HG02623 (cell line): ENCODE measurements at regions not wholly inside any gene's neighbourhood (a gene's known extent, or its start where the extent isn't known, plus 50 kb on each side); places are given as distances from the start of the nearest gene placed in this dataset.
"Not testable (repeated sequence)": the region's sequence is repeated elsewhere in the genome, so short reads cannot be mapped to it uniquely, and the experiment has no call there.

Experiments used
- ATAC-seq: cut with Tn5 transposase; IDR thresholded peaks from one replicate; pipeline ENCODE4 v1.9.1; 2021; ENCODE audit warnings: moderate library complexity; ENCODE audit not compliant: unreplicated experiment

DNA sequence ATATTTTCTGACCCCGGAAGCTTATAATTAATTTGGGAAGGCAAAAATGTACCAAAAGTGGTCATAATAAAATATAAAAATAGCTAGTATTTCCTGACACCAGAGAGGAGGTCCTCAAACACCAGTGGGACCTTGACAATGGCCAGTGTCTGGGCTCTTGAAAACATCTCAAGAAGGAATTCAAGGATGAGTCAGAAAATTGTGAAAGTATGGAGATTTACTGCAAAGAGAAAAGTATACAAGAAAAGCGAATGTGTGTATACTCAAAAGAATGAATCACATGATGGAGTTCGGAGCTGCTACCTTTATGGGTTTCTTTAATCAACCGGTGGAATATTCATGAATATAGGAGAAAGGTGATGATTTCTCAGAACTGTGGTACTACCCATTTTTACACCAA is 1709.0 kb upstream of the WWC1 start:
- no peak for ATAC-seq

DNA sequence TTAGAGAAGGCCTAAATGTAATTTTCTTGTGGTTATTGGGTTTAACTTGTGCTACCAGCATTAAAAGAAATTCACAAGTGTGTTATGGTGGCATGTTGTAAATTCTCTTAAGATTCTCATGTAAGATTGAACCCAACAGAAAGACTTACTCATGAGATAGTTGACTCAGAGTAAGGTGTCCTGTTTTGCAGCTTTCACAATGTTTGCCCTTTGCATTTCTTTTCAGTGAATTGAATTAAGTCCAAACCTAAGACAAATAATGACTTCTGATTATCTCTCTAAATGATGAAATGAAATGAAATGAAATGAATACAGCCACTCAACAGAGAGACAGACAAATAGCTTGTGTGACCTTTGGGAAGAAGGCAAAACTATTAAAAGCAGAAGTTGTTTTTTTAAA is 1696.9 kb upstream of the WWC1 start:
- no peak for ATAC-seq

DNA sequence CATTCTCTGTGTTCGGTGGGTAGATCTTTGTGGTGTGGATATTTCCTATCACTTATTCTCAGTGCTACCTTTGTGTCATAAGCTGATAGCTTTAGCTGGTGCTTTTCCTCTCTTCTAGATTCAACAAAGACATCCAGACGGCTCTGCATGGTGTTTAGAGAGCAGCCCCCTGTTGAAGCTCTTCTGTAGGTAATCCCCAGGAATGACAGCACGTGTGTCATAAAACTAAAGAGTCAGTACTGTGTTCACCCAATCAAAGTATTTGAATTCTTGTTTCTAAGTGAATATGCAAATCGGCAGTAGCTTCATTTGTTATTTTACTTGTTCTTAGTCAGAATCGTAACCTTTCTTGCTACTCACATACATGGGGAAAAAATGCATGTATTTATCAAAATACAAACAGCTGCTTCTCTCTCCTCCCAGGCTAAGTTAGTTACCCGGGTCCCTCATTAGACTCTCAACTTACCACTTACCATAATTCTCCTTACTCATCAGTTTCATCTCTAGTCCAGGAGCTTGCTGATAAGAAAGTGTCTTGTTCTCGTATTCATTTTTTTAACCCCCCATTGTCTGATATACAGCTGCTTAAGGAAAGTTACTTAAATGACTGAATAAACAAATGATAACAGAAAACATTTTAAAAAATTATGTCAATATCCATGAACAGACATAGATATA is 1696.0 kb upstream of the WWC1 start:
- ATAC-seq = no peak

DNA sequence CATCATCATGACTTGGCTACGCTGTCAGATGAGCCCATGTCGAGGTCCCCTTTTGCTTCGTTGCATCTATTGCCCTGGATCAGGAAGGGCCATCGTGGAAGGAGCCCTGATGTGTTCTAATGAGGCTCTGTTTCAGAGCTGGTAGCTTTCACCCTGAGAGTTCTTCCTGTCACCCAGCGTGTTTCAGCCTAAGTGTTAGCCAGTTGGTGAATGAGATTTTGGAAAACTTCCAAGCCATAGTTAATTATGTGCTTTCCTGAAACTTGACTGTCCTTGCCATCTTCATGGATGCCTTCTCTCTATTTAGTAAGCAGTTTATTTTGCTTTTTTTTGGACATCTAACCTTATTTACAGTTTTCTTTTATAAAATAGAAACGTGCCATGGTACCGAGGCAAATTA is 1695.4 kb upstream of the WWC1 start:
- ATAC-seq = no peak

DNA sequence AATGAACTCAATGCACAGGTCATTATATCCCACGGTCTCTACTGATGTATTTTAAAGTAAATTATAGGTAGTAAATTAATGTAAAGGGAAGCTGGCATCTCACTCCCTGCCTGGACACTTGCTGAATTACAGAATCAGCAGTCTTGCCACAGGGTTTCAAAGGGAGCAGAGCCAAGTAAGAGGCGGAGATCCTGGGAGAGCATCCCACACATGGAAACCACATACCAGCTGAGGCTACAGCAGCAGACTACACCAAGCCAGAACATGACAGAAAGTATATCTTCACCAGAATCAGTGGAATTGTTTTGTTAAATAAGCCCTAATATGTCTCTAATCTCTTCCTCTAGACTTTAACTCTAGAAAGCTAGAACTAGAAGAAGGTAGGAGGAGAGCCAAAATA is 1689.2 kb upstream of the WWC1 start:
- ATAC-seq = no peak

DNA sequence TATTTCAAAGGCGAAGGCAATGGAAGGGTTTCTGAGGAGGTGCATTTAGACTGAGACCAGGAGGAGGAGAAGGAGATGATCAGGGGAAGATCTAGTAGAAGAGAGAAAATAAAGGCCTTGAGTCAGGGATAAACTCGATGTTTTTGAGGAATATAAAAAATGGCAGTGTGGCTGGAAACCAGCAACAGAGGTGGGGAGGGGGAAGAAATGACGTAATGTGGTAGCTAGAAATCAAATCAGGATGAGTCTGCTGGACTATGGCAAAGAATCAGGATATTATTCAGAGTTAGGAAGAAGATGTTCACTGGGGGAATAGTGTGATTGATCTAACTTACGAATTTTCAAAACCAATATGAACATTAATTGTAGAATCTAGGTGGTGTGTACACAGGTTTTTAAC is 1673.9 kb upstream of the WWC1 start:
- no peak for ATAC-seq

DNA sequence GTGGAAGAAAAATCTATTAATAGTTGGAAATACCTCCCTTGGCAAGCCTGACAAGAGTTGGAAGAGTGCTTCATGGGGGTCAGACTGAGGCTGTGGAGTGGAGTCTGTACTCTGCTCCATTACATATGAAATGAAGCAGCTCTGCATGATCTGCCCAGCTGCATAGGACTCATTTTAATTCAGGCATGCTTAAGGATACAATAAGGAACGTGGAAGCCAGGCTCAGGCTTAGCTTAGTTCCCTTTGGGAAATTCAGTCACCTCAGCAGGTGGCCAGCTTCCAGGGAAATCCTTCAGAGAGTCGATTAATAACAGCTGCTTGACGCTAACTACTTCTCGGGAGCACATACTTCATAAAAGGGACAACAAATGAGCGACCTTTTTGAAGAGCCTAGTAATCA is 1672.9 kb upstream of the WWC1 start:
- no peak for ATAC-seq

DNA sequence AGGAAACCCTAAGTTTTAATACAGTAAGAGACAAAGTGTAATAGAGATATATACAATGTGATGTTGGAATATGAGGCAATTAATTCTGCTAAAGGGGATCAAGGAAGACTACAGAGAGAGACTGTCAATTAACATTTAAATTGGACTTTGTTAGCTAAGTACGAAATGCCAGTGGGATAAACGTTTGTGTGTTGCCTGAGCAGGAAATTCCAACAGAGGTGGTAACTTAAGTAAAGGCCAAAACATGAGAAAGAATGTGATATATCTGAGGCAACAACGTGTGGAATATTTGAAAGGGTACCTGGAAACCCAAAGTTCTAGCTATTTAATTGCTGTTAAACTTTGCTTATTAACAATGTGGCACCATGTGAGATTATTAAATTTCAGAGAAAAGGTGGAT is 1666.9 kb upstream of the WWC1 start:
- no peak for ATAC-seq

DNA sequence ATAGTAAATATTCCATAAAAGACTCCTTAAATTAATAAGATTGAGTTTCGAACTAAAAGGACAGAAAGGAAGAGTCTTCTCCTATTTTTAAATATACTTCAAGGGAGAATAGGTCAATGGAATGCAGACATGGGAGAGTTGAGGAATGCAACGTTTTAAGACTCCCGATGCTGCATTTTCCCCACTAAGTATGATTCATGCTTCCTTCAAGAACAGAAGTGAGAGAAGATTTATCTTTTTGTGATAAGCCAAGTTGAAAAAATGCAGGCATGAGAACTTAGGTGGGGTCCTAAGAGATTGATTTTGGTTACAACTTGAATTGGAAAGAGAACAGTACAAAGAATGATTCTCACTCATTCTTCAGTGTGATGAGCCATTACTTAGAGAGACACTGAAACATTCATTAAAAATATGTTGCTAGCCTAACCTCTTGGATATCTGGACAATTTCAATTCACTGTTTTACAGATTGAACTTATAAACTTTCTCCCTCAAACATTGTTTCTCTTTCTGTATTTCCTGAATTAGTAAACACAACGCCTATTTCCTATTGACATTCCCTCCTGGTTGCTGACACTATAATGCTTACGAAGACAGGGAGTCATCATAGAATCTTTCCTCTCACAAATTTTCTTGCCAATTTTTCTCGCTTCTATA is 1666.1 kb upstream of the WWC1 start:
- no peak for ATAC-seq

DNA sequence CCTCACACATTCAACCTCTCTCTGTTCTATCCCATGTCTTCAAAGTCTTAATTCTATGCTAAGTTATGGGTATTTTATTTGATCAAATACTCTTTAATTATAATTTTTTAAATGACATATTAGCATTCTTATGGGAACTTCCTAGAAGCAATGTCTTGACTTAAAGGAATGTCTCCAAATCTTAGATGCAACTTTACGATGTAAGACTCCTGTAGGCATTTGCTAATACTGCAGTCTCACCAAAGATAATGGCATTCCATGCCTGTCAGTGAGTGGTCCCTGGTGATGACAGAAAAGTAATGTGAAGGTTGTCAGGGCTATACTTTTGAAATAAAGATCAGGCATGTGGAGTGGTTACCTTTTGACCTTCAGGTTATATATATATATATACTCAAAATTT is 1654.2 kb upstream of the WWC1 start:
- no peak for ATAC-seq

DNA sequence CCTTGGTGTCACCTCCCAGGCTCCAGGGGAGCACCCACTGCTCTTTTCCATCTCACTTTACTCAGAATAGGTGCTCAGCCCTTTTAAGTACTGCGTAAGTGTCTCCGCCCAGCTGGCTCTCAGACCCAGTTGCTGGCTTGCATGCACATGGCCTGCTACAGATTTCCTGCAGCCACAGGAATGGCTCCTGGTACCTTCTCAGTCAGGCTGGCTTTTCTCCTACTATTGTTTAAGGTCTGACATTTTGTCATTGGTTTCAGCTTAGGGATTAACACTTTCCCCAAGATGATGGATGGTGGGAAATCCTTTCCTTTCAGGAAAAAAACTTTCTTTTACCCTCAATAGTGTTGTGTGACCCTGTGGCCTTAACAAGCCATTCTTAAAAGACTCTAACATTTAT is 1652.3 kb upstream of the WWC1 start:
- no peak for ATAC-seq

DNA sequence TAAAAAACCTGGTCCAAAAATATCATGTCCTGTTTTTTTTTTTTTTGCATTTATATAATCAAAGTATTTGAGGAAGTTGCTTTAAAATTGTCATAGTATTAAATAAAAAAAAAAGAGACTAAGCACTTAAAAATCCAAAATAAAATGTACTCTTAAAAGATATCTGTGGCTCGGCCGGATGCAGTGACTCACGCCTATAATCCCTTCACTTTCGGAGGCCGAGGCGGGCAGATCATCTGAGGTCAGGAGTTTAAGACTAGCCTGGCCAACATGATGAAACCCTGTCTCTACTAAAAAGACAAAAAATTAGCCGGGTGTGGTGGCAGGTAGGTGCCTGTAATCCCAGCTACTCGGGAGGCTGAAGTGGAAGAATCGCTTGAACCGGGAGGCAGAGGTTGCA is 1651.3 kb upstream of the WWC1 start:
- not testable (repeated sequence) for ATAC-seq

DNA sequence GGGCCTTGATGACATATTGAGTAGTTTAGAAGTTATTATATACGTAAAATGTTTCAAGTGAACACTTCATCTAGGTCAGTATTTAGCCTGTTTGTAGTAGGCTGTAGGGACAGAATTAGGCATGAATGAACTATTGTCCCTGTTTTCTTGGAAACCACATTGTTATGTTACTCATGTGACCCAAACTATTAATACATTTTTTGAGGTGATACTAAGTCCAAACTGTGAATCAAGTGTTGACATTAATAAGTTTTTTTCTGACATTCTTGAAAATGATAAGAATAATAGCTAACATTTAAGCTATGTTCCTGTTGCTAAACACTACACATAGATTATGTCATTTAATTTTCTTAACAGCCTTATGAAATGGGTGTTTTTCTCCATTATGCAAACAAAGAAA is 1642.7 kb upstream of the WWC1 start:
- no peak for ATAC-seq

DNA sequence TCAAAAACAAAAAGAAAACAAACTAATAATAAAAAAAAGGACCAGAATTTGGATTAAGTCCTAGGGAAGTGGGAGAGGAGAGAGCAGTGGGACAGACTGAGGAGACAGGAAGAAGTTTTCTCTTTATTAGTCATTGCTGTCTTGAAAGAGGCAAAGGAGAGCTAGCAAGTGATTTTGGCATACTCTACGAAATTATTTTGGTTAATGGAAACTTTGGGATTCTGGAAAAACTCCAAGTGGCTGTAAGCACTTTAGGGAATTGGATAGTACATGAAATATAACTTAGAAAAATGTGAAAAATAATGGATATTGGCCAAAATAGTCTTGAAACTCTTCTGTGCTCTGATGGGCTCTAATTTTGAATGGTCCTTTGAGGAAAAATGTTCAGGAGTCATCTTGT is 1641.8 kb upstream of the WWC1 start:
- no peak for ATAC-seq

DNA sequence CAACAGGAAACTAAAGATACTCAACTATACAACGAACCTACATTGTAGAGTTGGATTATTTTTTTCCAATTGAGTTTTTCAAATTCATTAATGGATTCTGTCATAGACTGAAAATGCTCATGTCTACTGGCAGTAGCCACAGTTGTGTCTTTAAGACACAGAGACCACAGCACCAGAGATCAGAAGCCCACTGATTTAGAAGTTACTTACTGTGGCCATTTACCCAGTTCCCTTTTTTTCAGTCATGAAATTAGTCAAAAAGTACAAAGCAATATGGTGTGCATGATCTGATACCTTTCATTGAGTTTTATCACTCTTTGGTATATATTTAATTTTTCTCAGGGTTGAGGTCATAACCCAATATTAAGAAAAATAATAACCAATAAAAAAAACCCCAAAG is 1640.2 kb upstream of the WWC1 start:
- no peak for ATAC-seq

DNA sequence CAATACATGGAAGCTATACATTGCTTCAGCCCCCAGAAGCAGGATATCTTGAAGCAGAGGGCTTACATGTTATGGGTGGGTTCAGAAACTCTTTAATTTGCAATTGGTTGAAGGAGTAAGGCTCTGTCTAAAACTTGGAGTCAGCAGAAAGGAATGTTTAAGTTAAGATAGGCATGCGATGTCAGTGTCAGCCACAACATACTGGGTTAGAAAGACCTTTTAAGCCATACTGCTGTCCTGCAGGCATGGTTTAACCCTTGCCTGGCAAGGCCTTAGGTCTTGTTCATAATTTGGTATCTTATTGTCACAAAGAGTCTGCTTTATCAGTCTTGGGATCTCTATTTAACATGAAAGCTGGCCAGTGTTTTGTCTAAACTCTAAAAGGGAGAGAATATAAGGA is 1619.6 kb upstream of the WWC1 start:
- no peak for ATAC-seq

DNA sequence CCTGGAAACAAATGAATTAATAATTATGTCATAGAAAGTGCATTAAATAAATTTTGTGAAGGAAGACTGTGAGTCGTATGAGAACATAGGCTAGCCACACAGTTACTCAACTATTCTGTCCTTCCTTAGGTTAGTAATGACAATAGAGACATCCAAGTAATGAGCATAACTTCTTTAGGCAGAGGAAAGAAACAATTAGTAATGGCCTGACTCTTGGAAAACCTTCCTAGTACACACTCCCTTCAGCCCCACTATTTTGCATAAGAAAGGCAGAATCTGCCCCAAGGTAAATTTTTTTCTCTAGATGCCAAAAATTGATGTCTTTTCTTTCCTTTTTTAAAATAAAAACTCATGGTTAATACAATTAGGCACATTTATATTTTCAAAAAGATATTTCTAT is 1619.0 kb upstream of the WWC1 start:
- no peak for ATAC-seq

DNA sequence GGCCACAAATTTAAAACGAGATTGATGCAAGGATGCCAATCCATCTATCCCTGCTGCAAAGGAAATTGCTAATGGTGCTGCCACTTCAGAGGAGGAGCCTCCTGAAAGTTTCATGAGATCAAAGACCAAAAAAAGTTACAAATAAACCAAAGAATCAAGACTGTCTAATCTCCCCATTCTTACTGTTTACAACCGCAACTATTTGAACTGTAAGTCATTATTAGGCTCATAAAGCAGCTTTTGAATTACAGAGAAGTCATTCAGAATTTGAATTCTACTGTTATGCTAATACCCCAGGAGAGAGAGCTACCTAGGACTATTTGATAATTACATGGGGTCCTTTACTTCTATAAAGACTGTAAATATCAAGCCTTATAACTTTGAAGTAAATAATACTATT is 1613.6 kb upstream of the WWC1 start:
- no peak for ATAC-seq

DNA sequence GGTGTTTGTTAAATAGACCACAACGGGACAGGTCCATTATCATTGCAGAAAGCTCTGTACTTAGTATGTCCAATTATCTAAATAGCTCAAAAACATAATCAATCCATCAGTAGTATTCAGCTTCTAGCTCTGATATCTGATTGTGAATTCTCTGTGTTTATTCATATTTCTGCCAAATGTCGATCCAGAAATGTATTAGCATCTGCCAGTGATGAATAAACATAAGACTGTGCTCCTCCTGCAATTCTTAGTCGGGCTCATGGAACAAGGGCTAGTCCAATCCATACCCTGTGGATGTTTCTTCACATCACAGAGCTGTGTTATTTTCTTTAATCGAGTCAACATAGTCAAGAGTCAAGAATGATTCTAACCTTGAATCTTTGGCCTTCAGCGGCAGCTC is 1612.1 kb upstream of the WWC1 start:
- ATAC-seq = no peak

DNA sequence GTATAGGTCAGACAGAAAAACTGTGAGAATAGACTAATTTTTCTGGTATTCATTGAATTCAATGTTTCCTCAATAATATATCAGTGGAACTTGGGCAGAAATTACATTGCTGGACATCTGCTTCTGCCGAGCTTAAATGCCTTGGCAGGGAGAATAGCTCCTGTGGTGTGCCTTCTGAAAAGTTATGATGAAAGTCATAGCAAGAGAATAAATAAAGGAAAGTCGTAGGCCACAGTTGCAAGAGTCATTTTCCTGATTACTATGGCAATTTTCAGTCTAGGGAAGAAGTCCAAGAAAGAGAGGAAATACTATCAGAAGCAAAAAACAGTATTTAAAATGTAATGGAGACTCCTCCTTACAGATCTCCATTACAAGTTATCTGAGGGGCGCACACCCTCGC is 1596.1 kb upstream of the WWC1 start:
- ATAC-seq = no peak

DNA sequence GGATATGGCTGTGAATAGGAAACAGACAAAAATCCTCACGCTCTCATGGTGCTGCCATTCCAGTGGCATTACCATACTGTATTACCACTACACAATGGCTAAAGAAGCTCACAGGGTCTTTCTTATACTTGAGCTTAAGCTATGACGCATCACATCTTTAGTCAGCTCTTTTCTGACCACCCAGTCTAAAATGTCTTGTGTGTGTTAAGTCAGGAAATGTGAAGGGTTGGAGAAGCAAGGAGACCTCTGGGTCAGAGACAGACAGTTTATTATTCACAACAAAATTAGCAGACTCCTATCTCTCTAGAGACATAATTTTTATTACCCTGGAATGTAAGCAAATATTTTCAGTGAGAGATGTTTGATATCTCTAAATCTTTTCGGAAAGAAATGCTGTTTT is 1583.2 kb upstream of the WWC1 start:
- ATAC-seq = no peak

DNA sequence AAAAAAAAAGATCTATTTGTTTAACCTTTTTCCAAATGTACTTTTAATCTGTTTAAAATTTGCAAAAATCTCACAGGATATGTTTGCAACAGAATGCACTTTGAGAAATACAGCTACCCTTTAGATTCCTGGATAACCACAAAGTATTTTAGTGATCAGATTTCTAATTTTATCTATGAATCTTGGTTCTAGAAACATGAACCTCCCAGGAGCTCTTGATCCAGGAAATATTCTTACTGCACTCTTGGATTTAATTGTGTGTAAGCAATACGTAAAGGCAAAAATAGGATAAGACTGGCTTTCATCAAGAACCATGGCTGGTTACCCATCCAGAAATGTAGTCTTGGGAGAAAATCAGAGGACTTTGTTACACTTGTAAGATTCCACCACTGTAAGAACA is 1581.8 kb upstream of the WWC1 start:
- no peak for ATAC-seq

DNA sequence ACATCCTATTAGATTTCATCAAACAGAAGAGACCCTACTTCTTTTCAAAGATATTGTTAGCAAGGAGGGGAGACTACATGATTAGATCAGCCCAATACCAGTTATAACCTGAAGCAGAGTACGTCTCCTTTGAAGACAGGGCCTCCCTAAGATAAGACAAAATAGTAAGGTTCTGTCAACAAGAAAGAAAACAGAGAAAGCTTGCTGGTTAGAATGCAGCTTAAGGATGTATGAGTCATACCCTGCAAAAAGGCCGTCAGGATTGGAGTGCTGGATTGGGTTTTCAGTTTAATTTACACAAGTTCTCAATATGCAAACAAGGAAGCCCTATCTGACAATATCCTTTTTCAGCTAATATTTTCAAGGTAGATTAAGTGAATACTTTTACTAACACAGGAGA is 1581.2 kb upstream of the WWC1 start:
- ATAC-seq = no peak
